Muscle of leg (tissue), 3 donors: ENCODE measurements at regions not wholly inside any gene's neighbourhood (a gene's known extent, or its start where the extent isn't known, plus 50 kb on each side); places are given as distances from the start of the nearest gene placed in this dataset.

Source experiments
- DNase-seq: peaks from one replicate; pipeline ENCODE4 v3.0.0; 2013
- H3K27ac ChIP-seq: one replicate; pipeline ENCODE4 v1.5.1; 2013; ENCODE audit warnings: mild to moderate bottlenecking, low read length, control low read depth
- H3K27me3 ChIP-seq: one replicate; pipeline ENCODE4 v1.6.1; 2013; ENCODE audit warnings: low read length; ENCODE audit not compliant: control insufficient read depth, insufficient read depth
- H3K36me3 ChIP-seq: one replicate; pipeline ENCODE4 v1.6.1; 2013; ENCODE audit warnings: low read length; ENCODE audit not compliant: control insufficient read depth, insufficient read depth
- H3K4me1 ChIP-seq: one replicate; pipeline ENCODE4 v1.6.1; 2013; ENCODE audit warnings: low read length; ENCODE audit not compliant: control insufficient read depth, insufficient read depth
- H3K4me3 ChIP-seq: one replicate; pipeline ENCODE4 v1.5.1; 2013; ENCODE audit warnings: low read length, control low read depth
- H3K9me3 ChIP-seq: replicated peaks from 2 replicates; pipeline ENCODE4 v1.6.1; 2013; ENCODE audit warnings: low read depth, low read length; ENCODE audit not compliant: control insufficient read depth
- WGBS: methylation state at CpG from one replicate; pipeline ENCODE4 v1.1.5; 2013; ENCODE audit warnings: missing lambda C conversion rate; ENCODE audit not compliant: insufficient coverage; 5-methylcytosine and 5-hydroxymethylcytosine counted together

DNA sequence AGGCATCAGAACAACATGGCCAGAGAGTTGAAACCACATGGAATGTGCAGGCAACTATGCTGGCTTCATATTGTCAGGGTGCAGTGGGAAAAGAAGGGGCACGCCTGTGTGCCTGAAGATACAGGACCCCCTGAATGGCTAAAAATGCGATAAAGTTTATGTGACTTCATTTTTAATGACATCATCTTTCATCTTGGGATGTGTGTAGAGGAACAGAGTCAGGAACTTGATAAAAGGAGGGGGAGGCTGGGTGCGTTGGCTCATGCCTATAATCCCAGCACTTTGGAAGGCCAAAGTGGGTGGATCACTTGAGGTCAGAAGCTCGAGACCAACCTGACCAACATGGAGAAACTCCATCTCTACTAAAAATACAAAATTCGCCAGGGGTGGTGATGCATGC lies 872.6 kb downstream of the TDRD15 start:
- Histone ChIP-seq H3K4me1 (no peaks in the 10 kb centered on the region), H3K4me3 (no peak overlapping the region), H3K36me3 (no peaks in the 10 kb centered on the region), H3K27ac (no peak overlapping the region), H3K27me3 (no peaks in the 10 kb centered on the region), H3K9me3 (peaks cover 18% of the 10 kb centered on the region)
- no peak for DNase-seq
- WGBS = 86% methylated on average over 2 of the region's 5 CpGs

DNA sequence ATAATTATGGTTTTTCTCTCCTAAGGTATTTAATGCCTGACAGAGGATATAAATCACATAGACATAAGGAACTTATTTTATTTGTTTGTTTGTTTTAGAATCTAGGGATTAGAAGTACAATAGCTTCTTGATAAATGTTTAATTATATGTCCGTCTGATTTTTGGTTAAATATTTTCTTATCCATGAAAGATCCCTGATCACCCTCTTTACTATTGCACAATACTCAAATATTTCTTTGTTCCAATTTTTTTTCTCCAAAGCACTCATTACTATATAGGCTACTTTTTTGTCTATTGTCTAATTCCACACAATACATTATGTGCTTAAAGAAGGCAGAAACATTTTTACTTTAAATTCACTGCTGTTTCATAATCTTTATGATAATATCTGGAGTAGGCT lies 875.8 kb downstream of the TDRD15 start:
- H3K4me3 ChIP-seq = no peak overlapping the region
- no peak overlapping the region for H3K27ac ChIP-seq
- DNase-seq = no peak
- H3K4me1 ChIP-seq = no peaks in the 10 kb centered on the region
- H3K36me3 ChIP-seq = no peaks in the 10 kb centered on the region
- H3K27me3 ChIP-seq = no peaks in the 10 kb centered on the region
- H3K9me3 ChIP-seq = no peaks in the 10 kb centered on the region
- no CpG with 5 or more reads among the region's 1 CpG for WGBS

DNA sequence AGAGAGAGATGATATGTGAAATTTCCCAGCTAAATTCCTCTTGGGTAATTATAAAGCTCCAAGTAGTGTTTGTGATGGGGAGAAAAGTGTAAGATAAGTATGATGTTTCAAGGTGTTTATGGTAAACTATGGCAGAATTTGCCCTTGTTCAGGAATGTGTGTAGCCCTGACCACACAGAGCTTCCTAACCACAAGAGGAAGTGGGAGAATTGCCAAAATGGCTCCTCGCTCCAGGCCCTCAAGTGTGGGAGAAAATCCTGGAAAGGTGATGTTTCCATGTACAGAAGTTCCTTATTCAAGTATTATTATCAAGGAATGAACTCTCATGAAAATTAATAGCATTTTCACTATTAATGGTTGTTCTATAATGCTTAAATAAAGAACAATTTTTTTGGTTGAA lies 878.3 kb downstream of the TDRD15 start:
- DNase-seq = no peak
- Histone ChIP-seq H3K9me3 (no peaks in the 10 kb centered on the region), H3K27ac (no peak overlapping the region), H3K27me3 (no peaks in the 10 kb centered on the region), H3K4me1 (no peaks in the 10 kb centered on the region), H3K36me3 (no peaks in the 10 kb centered on the region), H3K4me3 (no peak overlapping the region)
- no CpG with 5 or more reads among the region's 1 CpG for WGBS

DNA sequence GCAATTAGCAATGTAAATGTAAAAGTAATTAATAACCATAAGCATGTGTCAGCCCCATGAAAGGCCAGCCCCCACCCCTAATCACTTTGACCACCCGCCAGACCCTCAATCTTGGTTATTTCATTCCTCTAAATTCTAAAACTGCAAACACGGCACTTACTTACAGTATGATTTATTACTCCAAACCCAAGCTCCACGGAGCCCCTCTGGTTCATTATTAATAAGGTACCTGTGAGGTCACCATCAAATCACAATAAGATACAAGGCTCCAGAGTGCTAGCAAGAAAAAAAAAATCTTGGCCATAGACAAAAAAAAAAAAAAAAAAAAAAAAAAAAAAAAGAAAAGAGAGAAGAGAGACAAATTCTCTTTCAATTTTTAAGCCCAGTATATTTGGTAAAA lies 879.5 kb downstream of the TDRD15 start:
- Histone ChIP-seq H3K27ac (no peak overlapping the region), H3K27me3 (no peaks in the 10 kb centered on the region), H3K4me3 (no peak overlapping the region), H3K36me3 (no peaks in the 10 kb centered on the region), H3K9me3 (no peaks in the 10 kb centered on the region), H3K4me1 (no peaks in the 10 kb centered on the region)
- no peak for DNase-seq
- no CpG with 5 or more reads among the region's 3 CpGs for WGBS

DNA sequence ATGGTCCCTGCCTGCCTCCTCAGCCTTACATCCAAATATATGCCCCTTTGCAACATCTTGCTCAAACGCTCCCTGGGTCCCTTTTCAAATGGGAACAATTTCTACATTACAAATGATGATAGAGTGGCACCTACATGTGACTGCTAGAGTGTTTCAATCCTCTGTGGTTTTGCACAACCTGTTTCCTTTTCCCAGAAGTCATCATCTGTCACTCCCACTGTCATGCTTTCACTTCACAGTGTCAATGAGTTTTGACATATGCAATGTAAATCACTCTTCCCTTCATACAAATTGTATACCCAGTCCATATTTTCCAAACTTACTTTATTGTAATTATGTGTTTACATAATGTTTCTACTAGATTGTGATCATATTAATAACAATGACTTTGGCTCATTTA lies 887.3 kb downstream of the TDRD15 start:
- no CpG with 5 or more reads among the region's 1 CpG for WGBS
- Histone ChIP-seq H3K27ac (no peak overlapping the region), H3K27me3 (no peaks in the 10 kb centered on the region), H3K36me3 (no peaks in the 10 kb centered on the region), H3K4me3 (no peak overlapping the region), H3K9me3 (no peaks in the 10 kb centered on the region), H3K4me1 (no peaks in the 10 kb centered on the region)
- DNase-seq = no peak

DNA sequence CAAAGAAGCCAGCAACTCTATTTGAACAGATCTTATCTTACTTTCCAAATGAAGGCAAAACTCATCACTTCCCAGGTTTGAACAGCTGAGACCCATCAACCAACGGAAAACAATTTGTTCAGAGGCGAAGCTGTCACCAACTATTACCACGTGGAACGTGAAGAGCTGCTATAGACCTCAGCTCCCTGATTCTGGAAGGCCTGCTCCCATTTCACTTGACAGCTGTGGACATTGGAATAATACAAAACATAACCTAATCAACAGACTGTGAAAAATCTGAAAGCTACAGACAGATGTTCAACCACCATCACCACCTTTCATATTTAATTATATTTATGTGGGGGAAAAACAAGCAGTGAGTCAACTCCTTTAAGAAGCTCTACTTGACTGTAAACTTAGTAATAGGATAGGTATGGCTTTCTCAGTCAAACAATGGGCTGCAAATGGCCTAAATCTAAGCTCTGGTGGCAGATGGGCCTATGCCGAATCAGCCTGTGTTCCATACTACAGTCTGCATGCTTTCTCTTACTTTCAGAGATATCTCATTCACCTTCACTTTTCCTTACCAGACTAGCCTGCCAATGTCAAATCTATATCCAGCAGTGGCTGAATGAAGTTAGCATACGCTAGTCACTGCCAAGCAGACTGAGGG lies 896.4 kb downstream of the TDRD15 start:
- Histone ChIP-seq H3K27ac (no peak overlapping the region), H3K4me1 (no peaks in the 10 kb centered on the region), H3K4me3 (no peak overlapping the region), H3K27me3 (no peaks in the 10 kb centered on the region), H3K36me3 (no peaks in the 10 kb centered on the region), H3K9me3 (no peaks in the 10 kb centered on the region)
- DNase-seq = peak; percentile 21
- WGBS = 53% methylated on average over 3 of the region's 6 CpGs

DNA sequence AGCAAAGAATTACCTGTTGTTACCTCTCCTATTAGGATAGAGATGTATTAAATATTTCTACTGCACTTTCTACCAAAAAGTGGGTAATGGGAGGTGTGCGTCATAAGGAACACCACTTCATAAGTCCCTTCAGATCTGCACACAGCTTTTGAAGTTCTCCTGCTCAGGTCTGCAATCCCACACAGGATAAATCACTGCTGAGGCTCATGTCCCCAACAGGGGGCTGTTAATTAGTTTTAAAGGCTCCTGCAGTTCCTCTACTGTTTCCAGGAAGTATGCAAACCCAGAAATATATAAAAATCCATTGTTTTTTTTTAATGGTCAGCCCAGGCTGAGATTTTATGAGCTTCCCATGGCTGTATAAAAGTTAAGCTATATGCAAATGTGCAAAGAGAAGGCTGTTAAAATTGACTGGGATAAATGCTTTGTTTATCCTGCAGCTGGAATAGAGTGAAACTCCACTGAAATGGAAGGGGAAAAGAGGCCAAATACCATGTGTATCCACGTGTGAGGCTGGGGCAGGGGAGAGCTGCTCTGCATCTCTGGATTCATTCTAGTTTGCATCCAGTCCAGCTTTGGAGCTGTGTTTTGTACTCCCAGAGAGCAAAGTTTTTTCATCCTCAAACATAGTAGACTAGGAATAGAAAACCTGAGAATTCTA lies 903.7 kb downstream of the TDRD15 start:
- Histone ChIP-seq H3K9me3 (no peaks in the 10 kb centered on the region), H3K36me3 (no peaks in the 10 kb centered on the region)
- peak; percentile 62 for DNase-seq

DNA sequence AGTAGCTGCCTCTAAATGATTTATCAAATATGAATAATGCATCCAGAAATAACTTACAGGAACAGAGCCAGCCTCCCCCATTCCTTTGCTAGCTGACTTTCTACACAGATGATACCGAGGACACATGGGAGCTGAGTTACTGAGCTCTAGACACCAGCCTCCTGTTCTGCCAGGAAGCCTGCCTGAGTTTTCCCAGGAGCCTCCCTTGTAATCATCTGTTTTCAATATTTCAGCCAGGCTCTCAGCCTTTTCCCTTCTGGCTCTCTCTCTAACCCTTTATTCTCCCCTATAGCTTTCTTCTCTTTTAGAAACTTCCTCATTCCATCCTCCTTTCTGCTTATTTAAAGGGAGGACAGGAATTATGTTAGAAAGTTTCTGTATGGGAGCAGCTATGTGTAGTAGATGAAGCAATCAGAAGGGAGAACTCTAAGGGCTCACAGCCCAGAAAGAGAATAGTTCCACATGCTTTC lies 911.6 kb downstream of the TDRD15 start:
- H3K4me3 ChIP-seq = no peak overlapping the region
- H3K36me3 ChIP-seq = no peaks in the 10 kb centered on the region
- H3K9me3 ChIP-seq = no peaks in the 10 kb centered on the region
- 7% methylated on average over 1 of the region's 1 CpG for WGBS
- peaks cover 5% of the 10 kb centered on the region for H3K4me1 ChIP-seq
- peak; percentile 96 for DNase-seq
- peak overlapping the region; percentile 8 for H3K27ac ChIP-seq
- no peaks in the 10 kb centered on the region for H3K27me3 ChIP-seq

More for the DNA sequence above, 903.7 kb downstream of the TDRD15 start:
- WGBS = no CpG with 5 or more reads among the region's 2 CpGs
- Histone ChIP-seq H3K27me3 (no peaks in the 10 kb centered on the region), H3K27ac (no peak overlapping the region), H3K4me3 (no peak overlapping the region), H3K4me1 (no peaks in the 10 kb centered on the region)

DNA sequence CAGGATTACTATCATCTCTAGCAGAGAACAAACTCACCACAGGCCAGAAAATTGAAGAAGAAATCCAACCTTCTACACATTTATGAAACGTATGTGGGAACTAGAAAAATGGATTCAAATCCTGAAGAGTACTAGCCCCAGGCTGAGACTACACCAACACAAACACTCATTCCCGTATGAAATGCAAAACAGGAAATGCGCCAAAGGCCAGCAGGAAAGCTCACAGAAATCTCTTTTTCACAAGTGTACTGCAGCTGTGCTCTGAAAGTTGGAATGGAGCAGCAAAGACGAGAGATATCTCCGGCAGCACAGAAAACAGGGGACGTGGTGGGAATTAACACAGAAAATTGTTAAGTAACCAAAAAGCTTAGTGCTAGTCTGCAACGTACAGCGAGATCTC lies 913.5 kb downstream of the TDRD15 start:
- Histone ChIP-seq H3K4me3 (no peak overlapping the region), H3K9me3 (no peaks in the 10 kb centered on the region), H3K27me3 (no peaks in the 10 kb centered on the region), H3K27ac (peak overlapping the region; percentile 45), H3K4me1 (peaks cover 5% of the 10 kb centered on the region), H3K36me3 (no peaks in the 10 kb centered on the region)
- WGBS = 17% methylated on average over 3 of the region's 8 CpGs
- DNase-seq = peak; percentile 93

DNA sequence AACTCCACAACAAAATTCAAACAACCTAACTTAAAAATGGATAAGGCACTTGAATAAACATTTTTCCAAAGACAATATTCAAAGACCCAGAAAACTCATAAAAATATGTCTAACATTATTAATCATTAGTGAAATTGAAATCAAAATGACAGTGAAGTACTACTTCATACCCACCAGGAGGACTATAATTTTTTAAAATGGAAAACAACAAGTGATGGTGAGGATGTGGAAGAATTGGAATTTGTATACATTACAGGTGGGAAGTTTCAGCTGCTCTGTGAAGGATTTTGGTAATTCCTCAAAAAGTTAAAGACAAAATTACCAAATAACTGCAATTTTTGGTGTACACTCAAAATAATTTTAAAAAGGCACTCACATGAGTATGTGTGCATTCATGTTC lies 920.0 kb downstream of the TDRD15 start:
- no peaks in the 10 kb centered on the region for H3K9me3 ChIP-seq
- H3K4me3 ChIP-seq = no peak overlapping the region
- no peak for DNase-seq
- no peaks in the 10 kb centered on the region for H3K4me1 ChIP-seq
- no peak overlapping the region for H3K27ac ChIP-seq
- no peaks in the 10 kb centered on the region for H3K36me3 ChIP-seq
- no peaks in the 10 kb centered on the region for H3K27me3 ChIP-seq
